Astrocyte of the spinal cord (primary cell): ENCODE measurements at regions not wholly inside any gene's neighbourhood (a gene's known extent, or its start where the extent isn't known, plus 50 kb on each side); places are given as distances from the start of the nearest gene placed in this dataset.

ENCODE experiments used
- DNase-seq: peaks from one replicate; pipeline ENCODE4 v3.0.0; 2011; ENCODE audit warnings: low read depth, low spot score
- H3K4me3 ChIP-seq: 2 replicates; pipeline ENCODE4 v1.5.1; 2011; ENCODE audit warnings: low read depth, mild to moderate bottlenecking, low read length, moderate library complexity
- CTCF ChIP-seq: IDR thresholded peaks from 2 replicates; pipeline ENCODE4 v1.5.1; 2012; ENCODE audit warnings: low read depth, mild to moderate bottlenecking, low read length, inconsistent platforms
- in situ Hi-C: cut with HindIII; loops from 2 replicates; pipeline ENCODE4 v1.10.0; 2017; ENCODE audit warnings: low sequenced_read_pairs

- in situ Hi-C loops, result no loop called here
- no peak for DNase-seq
- no peak for TF ChIP-seq CTCF
- no peak overlapping the region for H3K4me3 ChIP-seq
These were observed 949.8 kb downstream of the NLGN4X start for GRCh38 chrX:5278908-5279307.

GRCh38 chrX:5265324-5265850, 963.3 kb downstream of the NLGN4X start:
- TF ChIP-seq CTCF, result no peak
- DNase-seq, result no peak
- in situ Hi-C loops, result no loop called here
- H3K4me3 ChIP-seq, result no peak overlapping the region

- no peak overlapping the region for H3K4me3 ChIP-seq
- in situ Hi-C loops, result no loop called here
- DNase-seq, result no peak
- no peak for TF ChIP-seq CTCF
These were observed 978.6 kb downstream of the NLGN4X start for GRCh38 chrX:5250106-5250505.

GRCh38 chrX:5242091-5242790, 986.4 kb downstream of the NLGN4X start:
- DNase-seq, result no peak
- TF ChIP-seq CTCF, result no peak
- H3K4me3 ChIP-seq, result no peak overlapping the region
- in situ Hi-C loops, result no loop called here

- no peak for DNase-seq
- H3K4me3 ChIP-seq, result no peak overlapping the region
- in situ Hi-C loops, result no loop called here
- no peak for TF ChIP-seq CTCF
These were observed 991.9 kb downstream of the NLGN4X start for GRCh38 chrX:5236749-5237148.

- TF ChIP-seq CTCF, result no peak
- in situ Hi-C loops, result no loop called here
- DNase-seq, result no peak
- H3K4me3 ChIP-seq, result no peak overlapping the region
These were observed 992.6 kb downstream of the NLGN4X start for GRCh38 chrX:5236096-5236495.

GRCh38 chrX:5233830-5234229, 994.8 kb downstream of the NLGN4X start:
- in situ Hi-C loops, result no loop called here
- TF ChIP-seq CTCF, result no peak
- no peak for DNase-seq
- H3K4me3 ChIP-seq, result no peak overlapping the region
